Mucosa of rectum (tissue), 2 donors: ENCODE measurements at regions not wholly inside any gene's neighbourhood (a gene's known extent, or its start where the extent isn't known, plus 50 kb on each side); places are given as distances from the start of the nearest gene placed in this dataset.

Experiments
- H3K27ac ChIP-seq, 2 donors: one replicate each; pipeline ENCODE4 v1.7.0; 2013; ENCODE audit warnings: inconsistent platforms in 2 of 2, low read depth in 2 of 2, low read length in 2 of 2
- H3K27me3 ChIP-seq, 2 donors: one replicate each; pipeline ENCODE4 v1.7.0; 2013; ENCODE audit warnings: low read length in 2 of 2; ENCODE audit not compliant: control insufficient read depth in 2 of 2, insufficient read depth in 2 of 2
- H3K36me3 ChIP-seq, 2 donors: one replicate each; pipeline ENCODE4 v1.7.0; 2013; ENCODE audit warnings: low read length in 2 of 2; ENCODE audit not compliant: control insufficient read depth in 2 of 2, insufficient read depth in 2 of 2
- H3K4me1 ChIP-seq, 2 donors: one replicate each; pipeline ENCODE4 v1.7.0; 2013; ENCODE audit warnings: low read length in 2 of 2, mild to moderate bottlenecking in 1 of 2; ENCODE audit not compliant: control insufficient read depth in 2 of 2, insufficient read depth in 2 of 2
- H3K4me3 ChIP-seq, 2 donors: one replicate each; pipeline ENCODE4 v1.7.0; 2013; ENCODE audit warnings: low read length in 2 of 2
- H3K9ac ChIP-seq, 2 donors: one replicate each; pipeline ENCODE4 v1.7.0; 2013; ENCODE audit warnings: low read length in 2 of 2, low read depth in 1 of 2, mild to moderate bottlenecking in 1 of 2
- H3K9me3 ChIP-seq, 2 donors: one replicate each; pipeline ENCODE4 v1.7.0; 2013; ENCODE audit warnings: low read length in 2 of 2; ENCODE audit not compliant: control insufficient read depth in 2 of 2
- donor health status: healthy.
- donor health status: Normal muscosa, but diverticular disease.

GRCh38 chr7:21221130-21221529 is 206.8 kb upstream of the SP4 start:
- Histone ChIP-seq H3K4me3 (no peak overlapping the region), H3K4me1 (no peaks in the 10 kb centered on the region), H3K9me3 (no peaks in the 10 kb centered on the region), H3K27me3 (no peaks in the 10 kb centered on the region), H3K27ac (no peak overlapping the region), H3K9ac (no peak overlapping the region), H3K36me3 (no peaks in the 10 kb centered on the region)

- Histone ChIP-seq H3K27me3 (no peaks in the 10 kb centered on the region), H3K4me3 (no peak overlapping the region), H3K9me3 (no peaks in the 10 kb centered on the region), H3K4me1 (no peaks in the 10 kb centered on the region), H3K36me3 (no peaks in the 10 kb centered on the region), H3K9ac (no peak overlapping the region), H3K27ac (no peak overlapping the region)
Observed at GRCh38 chr7:21238400-21239116, 189.3 kb upstream of the SP4 start.

- Histone ChIP-seq H3K4me3 (no peak overlapping the region), H3K36me3 (no peaks in the 10 kb centered on the region), H3K4me1 (no peaks in the 10 kb centered on the region), H3K9me3 (no peaks in the 10 kb centered on the region), H3K9ac (no peak overlapping the region), H3K27ac (no peak overlapping the region), H3K27me3 (no peaks in the 10 kb centered on the region)
Observed at GRCh38 chr7:21243265-21243664, 184.6 kb upstream of the SP4 start.

- no peak overlapping the region for H3K9ac ChIP-seq
- H3K36me3 ChIP-seq = no peaks in the 10 kb centered on the region
- H3K4me3 ChIP-seq = no peak overlapping the region
- H3K27ac ChIP-seq = no peak overlapping the region
- H3K4me1 ChIP-seq = no peaks in the 10 kb centered on the region
- peaks cover 12 to 31% of the 10 kb centered on the region in 2 donors for H3K27me3 ChIP-seq
- no peaks in the 10 kb centered on the region for H3K9me3 ChIP-seq
Observed at GRCh38 chr7:21251151-21251800, 176.6 kb upstream of the SP4 start.

GRCh38 chr7:21253740-21254687 is 173.9 kb upstream of the SP4 start:
- H3K36me3 ChIP-seq = no peaks in the 10 kb centered on the region
- H3K4me1 ChIP-seq = no peaks in the 10 kb centered on the region
- H3K27me3 ChIP-seq = peaks cover 12 to 31% of the 10 kb centered on the region in 2 donors
- H3K27ac ChIP-seq = no peak overlapping the region
- H3K4me3 ChIP-seq = no peak overlapping the region
- no peaks in the 10 kb centered on the region for H3K9me3 ChIP-seq
- H3K9ac ChIP-seq = no peak overlapping the region

GRCh38 chr7:21256310-21256877 is 171.5 kb upstream of the SP4 start:
- no peaks in the 10 kb centered on the region for H3K9me3 ChIP-seq
- H3K4me3 ChIP-seq = no peak overlapping the region
- no peaks in the 10 kb centered on the region for H3K4me1 ChIP-seq
- no peaks in the 10 kb centered on the region for H3K36me3 ChIP-seq
- H3K27me3 ChIP-seq = peaks cover 12 to 31% of the 10 kb centered on the region in 2 donors
- H3K9ac ChIP-seq = no peak overlapping the region
- no peak overlapping the region for H3K27ac ChIP-seq

- Histone ChIP-seq H3K27ac (no peak overlapping the region), H3K4me1 (no peaks in the 10 kb centered on the region), H3K9ac (no peak overlapping the region), H3K4me3 (no peak overlapping the region), H3K36me3 (no peaks in the 10 kb centered on the region), H3K9me3 (no peaks in the 10 kb centered on the region), H3K27me3 (no peaks in the 10 kb centered on the region)
Observed at GRCh38 chr7:21260939-21261338, 166.9 kb upstream of the SP4 start.

- H3K9ac ChIP-seq = no peak overlapping the region
- H3K27me3 ChIP-seq = no peaks in the 10 kb centered on the region
- no peaks in the 10 kb centered on the region for H3K36me3 ChIP-seq
- H3K9me3 ChIP-seq = no peaks in the 10 kb centered on the region
- no peaks in the 10 kb centered on the region for H3K4me1 ChIP-seq
- H3K4me3 ChIP-seq = no peak overlapping the region
- no peak overlapping the region for H3K27ac ChIP-seq
Observed at GRCh38 chr7:21261627-21262594, 166.0 kb upstream of the SP4 start.

GRCh38 chr7:21269021-21269420 is 158.9 kb upstream of the SP4 start:
- Histone ChIP-seq H3K27me3 (no peaks in the 10 kb centered on the region), H3K36me3 (no peaks in the 10 kb centered on the region), H3K4me1 (no peaks in the 10 kb centered on the region), H3K27ac (no peak overlapping the region), H3K9ac (no peak overlapping the region), H3K4me3 (no peak overlapping the region), H3K9me3 (no peaks in the 10 kb centered on the region)
